HG03457 (cell line): ENCODE measurements at regions not wholly inside any gene's neighbourhood (a gene's known extent, or its start where the extent isn't known, plus 50 kb on each side); places are given as distances from the start of the nearest gene placed in this dataset.

Experiments used
- ATAC-seq: cut with Tn5 transposase; IDR thresholded peaks from one replicate; pipeline ENCODE4 v1.9.1; 2021; ENCODE audit warnings: moderate number of reproducible peaks; ENCODE audit not compliant: unreplicated experiment

GRCh38 chr5:39497322-39497721 is 72.5 kb upstream of the DAB2 start:
- ATAC-seq, result no peak

GRCh38 chr5:39495227-39495626 is 70.4 kb upstream of the DAB2 start:
- no peak for ATAC-seq

DNA sequence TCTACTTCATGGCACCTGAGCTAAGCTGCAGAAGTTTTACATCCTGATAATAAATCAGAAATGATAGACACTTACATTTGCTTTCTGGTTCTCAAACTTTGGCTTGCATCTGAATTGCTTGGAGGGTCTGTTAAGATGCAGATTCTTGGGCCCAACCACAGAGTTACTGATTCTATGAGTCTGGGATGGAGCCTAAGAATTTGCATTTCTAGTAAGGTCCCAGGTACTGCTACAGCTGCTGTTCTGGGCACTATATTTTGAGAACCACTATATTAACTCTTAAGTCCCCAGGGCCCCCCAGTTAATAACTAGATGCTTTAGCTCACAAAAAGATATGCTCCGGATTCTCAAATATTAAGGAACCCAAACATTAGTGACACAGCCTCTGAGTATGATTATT is 69.8 kb upstream of the DAB2 start:
- ATAC-seq, result no peak

DNA sequence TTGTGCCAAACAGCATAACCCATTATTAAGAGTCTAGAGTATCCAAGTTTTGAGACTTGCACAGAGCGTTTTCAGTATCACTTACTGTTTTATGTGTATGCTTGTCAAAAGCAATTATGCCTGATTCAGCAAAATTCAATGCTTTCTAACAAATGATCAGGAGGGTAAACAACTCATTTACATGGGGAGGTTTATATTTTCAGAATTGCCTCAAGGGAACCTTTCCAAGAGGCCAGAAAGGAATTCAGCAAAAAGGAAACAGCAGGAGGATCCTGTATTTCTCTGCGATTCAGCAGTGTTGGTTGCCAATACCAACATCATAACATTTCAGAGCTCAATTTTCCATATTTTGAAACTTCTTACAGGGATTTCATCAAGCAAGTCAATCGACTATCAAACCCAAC is 69.3 kb upstream of the DAB2 start:
- no peak for ATAC-seq

DNA sequence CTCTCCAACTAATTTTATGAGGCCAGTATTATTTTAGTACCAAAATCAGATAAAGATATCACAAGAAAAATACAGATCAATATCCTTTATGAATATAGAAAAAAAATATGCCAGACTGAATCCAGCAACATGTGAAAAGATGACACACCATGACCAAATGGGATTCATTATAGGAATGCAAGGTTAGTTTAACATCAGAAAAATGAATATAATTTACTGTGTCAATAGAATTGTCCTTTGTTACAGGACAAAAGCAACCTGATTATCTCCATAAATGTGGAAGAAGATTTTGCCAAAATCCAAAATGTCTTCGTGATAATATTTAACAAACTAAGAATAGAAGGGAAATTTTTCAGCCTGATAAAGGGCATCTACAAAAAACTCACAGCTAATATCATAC is 66.4 kb upstream of the DAB2 start:
- no peak for ATAC-seq

- ATAC-seq, result no peak
Observed at GRCh38 chr5:39489263-39489662, 64.5 kb upstream of the DAB2 start.

DNA sequence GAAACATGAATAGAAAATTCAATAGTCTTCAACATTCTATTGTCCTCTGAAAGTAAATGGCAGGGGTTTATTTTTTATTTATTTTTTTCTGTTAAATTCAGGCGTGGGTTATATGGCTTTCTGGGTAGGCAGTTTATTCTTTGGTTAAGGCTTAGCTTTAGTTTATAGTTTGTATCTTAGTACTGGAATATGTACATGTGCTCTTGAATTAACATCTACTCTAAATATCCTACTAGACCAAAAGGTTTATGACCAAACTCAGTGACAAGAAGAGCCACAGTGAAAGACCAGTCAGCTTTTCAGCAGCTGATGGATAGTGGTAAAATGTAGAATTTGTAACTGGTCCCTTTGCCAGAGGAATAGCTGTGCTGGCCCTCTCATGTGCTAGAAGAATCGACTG is 62.0 kb upstream of the DAB2 start:
- ATAC-seq, result no peak

GRCh38 chr5:39486361-39486760 is 61.6 kb upstream of the DAB2 start:
- ATAC-seq, result no peak

DNA sequence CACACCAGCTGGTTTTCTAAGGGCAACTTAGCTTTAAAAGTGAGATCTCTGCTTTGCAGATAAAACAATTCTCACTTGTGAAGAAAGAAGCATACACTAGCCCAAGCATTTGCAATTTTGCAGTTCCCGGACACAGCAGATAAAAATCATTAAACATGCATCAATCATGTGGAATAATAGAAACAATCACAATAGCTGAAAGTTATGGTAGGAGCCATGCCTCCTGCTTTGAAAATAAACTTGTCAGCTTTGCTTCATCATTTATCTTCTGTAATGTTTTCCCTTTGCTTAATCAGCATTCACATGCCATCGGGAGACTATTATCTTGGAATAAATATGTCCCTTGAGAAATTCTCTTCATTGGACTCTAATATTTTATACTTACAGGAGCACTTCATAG is 60.3 kb upstream of the DAB2 start:
- ATAC-seq, result no peak

DNA sequence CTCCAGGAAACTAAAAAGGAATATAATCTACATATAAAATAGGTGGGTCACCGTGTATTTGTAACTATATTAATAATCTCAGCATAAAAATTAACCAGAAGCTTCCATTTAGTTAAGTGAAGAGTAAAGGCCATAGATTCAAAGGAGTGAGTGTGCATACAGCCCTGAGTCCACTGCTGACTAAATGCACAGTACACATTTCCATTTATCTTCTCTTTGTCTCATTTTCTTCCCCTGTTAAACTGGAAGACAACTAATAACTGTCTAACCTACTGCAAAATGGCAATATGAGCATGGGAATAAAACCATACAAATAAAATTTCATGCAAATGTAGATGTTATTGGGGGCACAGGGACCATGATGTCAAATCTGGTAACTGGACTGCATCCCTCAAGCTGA is 59.9 kb upstream of the DAB2 start:
- ATAC-seq, result no peak

DNA sequence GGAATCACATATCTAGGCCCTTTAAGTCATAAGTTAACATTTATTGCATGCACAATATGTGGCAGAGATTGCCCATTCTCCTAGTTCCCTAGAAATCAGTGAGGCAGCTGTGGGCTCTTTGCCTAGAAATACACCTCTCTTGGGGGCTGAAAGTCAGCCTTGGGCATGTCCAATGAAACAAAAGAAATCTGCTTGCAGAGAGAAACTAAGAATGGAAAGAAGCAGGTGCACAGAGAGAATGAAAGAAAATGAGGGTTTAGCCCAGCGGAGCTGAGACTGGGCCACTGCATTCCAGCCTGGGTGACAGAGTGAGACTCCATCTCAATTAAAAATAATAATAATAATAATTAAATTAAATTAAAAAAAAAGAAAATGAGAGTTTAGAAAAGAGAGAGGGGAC is 57.3 kb upstream of the DAB2 start:
- no peak for ATAC-seq

- ATAC-seq, result no peak
Observed at GRCh38 chr5:39479537-39479936, 54.8 kb upstream of the DAB2 start.

DNA sequence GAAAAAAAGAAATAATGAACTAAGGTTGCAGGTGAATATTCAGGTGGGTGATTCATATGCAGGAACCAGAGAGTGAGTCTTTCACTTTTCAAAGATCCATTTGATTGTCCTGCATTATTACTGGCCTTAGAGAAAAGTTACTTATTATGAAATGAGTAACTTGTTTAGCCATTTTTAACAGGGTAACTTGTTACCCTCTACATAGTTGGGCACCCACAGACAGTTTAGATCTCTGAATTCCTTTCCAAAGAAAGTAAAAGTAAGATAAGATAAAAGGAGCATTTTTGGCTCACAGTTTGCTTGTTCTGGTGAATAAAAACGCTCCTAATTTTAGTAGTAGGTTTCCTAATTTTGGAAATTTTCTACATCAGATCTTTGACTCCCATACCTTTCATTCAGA is 54.1 kb upstream of the DAB2 start:
- no peak for ATAC-seq

- no peak for ATAC-seq
Observed at GRCh38 chr5:39476843-39477220, 52.1 kb upstream of the DAB2 start.

GRCh38 chr5:39475881-39476842 is 51.4 kb upstream of the DAB2 start:
- no peak for ATAC-seq

DNA sequence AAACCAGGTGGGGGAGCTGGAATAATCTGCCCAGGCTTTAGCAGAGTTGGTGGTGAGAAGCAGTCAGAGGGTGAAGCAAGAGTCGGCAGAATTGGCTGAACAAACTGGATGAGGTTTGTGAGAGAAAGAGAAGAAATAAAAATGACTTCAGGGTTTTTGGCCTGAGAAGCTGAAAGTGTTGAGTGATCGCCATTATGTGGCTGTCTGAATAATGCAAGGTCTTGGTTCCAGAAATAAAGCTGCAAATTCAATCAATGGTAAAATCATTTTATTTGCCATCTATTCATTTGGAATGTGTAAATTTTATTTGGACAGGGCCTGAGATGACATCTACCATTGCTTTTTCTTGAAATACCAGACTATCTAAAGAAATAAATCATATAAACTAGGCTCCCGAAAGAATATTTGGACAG is 50.4 kb upstream of the DAB2 start:
- ATAC-seq, result no peak
